Stimulated activated CD4-positive, alpha-beta T cell treated with anti-CD3 and anti-CD28 coated beads, Interleukin-12 subunit alpha, Interleukin-12 subunit beta, amount 100 ng/mL, for 4 hours (primary cell): ENCODE measurements at regions not wholly inside any gene's neighbourhood (a gene's known extent, or its start where the extent isn't known, plus 50 kb on each side); places are given as distances from the start of the nearest gene placed in this dataset.
"Not testable (repeated sequence)": the region's sequence is repeated elsewhere in the genome, so short reads cannot be mapped to it uniquely, and the experiment has no call there.

Experiments
- DNase-seq: peaks from one replicate; pipeline ENCODE4 v3.0.0-alpha.2; 2020

GRCh38 chr5:112472614-112473013 is 53.5 kb upstream of the EPB41L4A start:
- no peak for DNase-seq

- DNase-seq, result no peak
These were observed 54.9 kb upstream of the EPB41L4A start for GRCh38 chr5:112473989-112474388.

- no peak for DNase-seq
These were observed 56.8 kb upstream of the EPB41L4A start for GRCh38 chr5:112475747-112476365.

GRCh38 chr5:112479418-112479817 is 60.3 kb upstream of the EPB41L4A start:
- no peak for DNase-seq

GRCh38 chr5:112480501-112480900 is 61.4 kb upstream of the EPB41L4A start:
- no peak for DNase-seq

- no peak for DNase-seq
These were observed 64.6 kb upstream of the EPB41L4A start for GRCh38 chr5:112483704-112484103.

GRCh38 chr5:112485934-112486355 is 66.9 kb upstream of the EPB41L4A start:
- DNase-seq, result no peak

- DNase-seq, result no peak
These were observed 72.2 kb upstream of the EPB41L4A start for GRCh38 chr5:112491257-112491656.

- DNase-seq, result peak; percentile 3
These were observed 73.2 kb upstream of the EPB41L4A start for GRCh38 chr5:112492291-112492690.

- not testable (repeated sequence) for DNase-seq
These were observed 84.8 kb upstream of the EPB41L4A start for GRCh38 chr5:112503749-112504501.

GRCh38 chr5:112509097-112509496 is 90.0 kb upstream of the EPB41L4A start:
- DNase-seq, result not testable (repeated sequence)

- DNase-seq, result no peak
These were observed 92.8 kb upstream of the EPB41L4A start for GRCh38 chr5:112511920-112512319.

GRCh38 chr5:112512901-112513300 is 93.8 kb upstream of the EPB41L4A start:
- no peak for DNase-seq

GRCh38 chr5:112514111-112514510 is 95.0 kb upstream of the EPB41L4A start:
- DNase-seq, result no peak

- not testable (repeated sequence) for DNase-seq
These were observed 101.4 kb upstream of the EPB41L4A start for GRCh38 chr5:112520474-112520873.

GRCh38 chr5:112522891-112523673 is 104.0 kb upstream of the EPB41L4A start:
- not testable (repeated sequence) for DNase-seq

- not testable (repeated sequence) for DNase-seq
These were observed 104.7 kb upstream of the EPB41L4A start for GRCh38 chr5:112523674-112524263.

- no peak for DNase-seq
These were observed 106.1 kb upstream of the EPB41L4A start for GRCh38 chr5:112525217-112525616.

- DNase-seq, result no peak
These were observed 109.9 kb upstream of the EPB41L4A start for GRCh38 chr5:112528928-112529327.

GRCh38 chr5:112529525-112529924 is 110.4 kb upstream of the EPB41L4A start:
- DNase-seq, result no peak

- DNase-seq, result no peak
These were observed 113.7 kb upstream of the EPB41L4A start for GRCh38 chr5:112532654-112533360.

- DNase-seq, result no peak
These were observed 114.3 kb upstream of the EPB41L4A start for GRCh38 chr5:112533362-112533761.
